K562 (cell line): ENCODE measurements at regions not wholly inside any gene's neighbourhood (a gene's known extent, or its start where the extent isn't known, plus 50 kb on each side); places are given as distances from the start of the nearest gene placed in this dataset.

Experiments
- ATAC-seq: fragments of 200-7000 bp; cut with Tn5 transposase; 3 replicates; pipeline ENCODE4 v1.9.1; 2020; ENCODE audit warnings: moderate library complexity
- BruUV-seq: library from RNA; stranded (reverse); fragments of 400-500 nt; replicated peaks from 2 replicates; lab custom pipeline; 2021; lab: Mats Ljungman, UMichigan
- CTCF ChIA-PET: fragments of 300-600 bp; formaldehyde crosslinking; extraction: SDS; loops from one replicate; lab custom pipeline; 2021; ENCODE audit warnings: low intra/inter-chr PET ratio; lab: Yijun Ruan, JAX
- POLR2A ChIA-PET: fragments of 300-600, 350-650 bp; sonication (Branson Sonifier 250); formaldehyde crosslinking; extraction: SDS; loops from one replicate; lab custom pipeline; 2021; ENCODE audit warnings: antibody characterized with exemption, inconsistent platforms; lab: Yijun Ruan, JAX
- DNase-seq, 4 experiments: peaks; one replicate each; pipeline versions ENCODE4 v3.0.0 to v3.0.0-alpha.2; 2011 to 2018; ENCODE audit warnings: low spot score in 3 of 4, mixed read lengths in 3 of 4; ENCODE audit errors: extremely low read depth in 1 of 4
- FAIRE-seq: peaks from 2 replicates; lab custom pipeline; 2011; peaks lifted over from hg19 to GRCh38; lab: Jason Lieb, UNC
- H2AFZ ChIP-seq: 2 replicates; pipeline ENCODE4 v1.6.0; 2011; ENCODE audit warnings: low read depth, low read length, control low read depth, inconsistent platforms
- H3K27ac ChIP-seq: fragments of 200-600 bp; 3 replicates; pipeline ENCODE4 v1.8.0; 2011; ENCODE audit warnings: low read depth, mild to moderate bottlenecking, control low read depth, inconsistent platforms, low read length, moderate library complexity, mixed read lengths; ENCODE audit errors: extremely low read depth
- H3K27me3 ChIP-seq, 2 experiments: fragments of 300-600 bp in 1 of 2; 2 replicates in 1 of 2; 3 replicates in 1 of 2; pipeline versions ENCODE4 v1.6.0 to v1.8.0; 2011; ENCODE audit warnings: inconsistent platforms in 2 of 2, low read length in 2 of 2, mild to moderate bottlenecking in 1 of 2, mixed read lengths in 1 of 2, moderate library complexity in 1 of 2; ENCODE audit not compliant: control insufficient read depth in 2 of 2, insufficient read depth in 2 of 2
- H3K36me3 ChIP-seq: fragments of 300-600 bp; 3 replicates; pipeline ENCODE4 v1.8.0; 2011; ENCODE audit warnings: mild to moderate bottlenecking, low read length, inconsistent platforms; ENCODE audit not compliant: control insufficient read depth, insufficient read depth
- H3K4me1 ChIP-seq, 2 experiments: fragments of 200-600 bp in 1 of 2; replicated peaks in 1 of 2; 2 replicates in 1 of 2; 3 replicates in 1 of 2; pipeline versions ENCODE4 v1.5.1 to v1.8.0; 2011; ENCODE audit warnings: inconsistent platforms in 2 of 2, low read length in 2 of 2, mild to moderate bottlenecking in 1 of 2, mixed read lengths in 1 of 2, moderate library complexity in 1 of 2; ENCODE audit not compliant: control insufficient read depth in 2 of 2, insufficient read depth in 2 of 2
- H3K4me2 ChIP-seq: 2 replicates; pipeline ENCODE4 v1.6.1; 2011; ENCODE audit warnings: low read length, control low read depth, inconsistent platforms, mixed read lengths; ENCODE audit not compliant: insufficient read depth
- H3K4me3 ChIP-seq: fragments of 200-600 bp; sonication (generic), shearing (Covaris generic); 2 replicates; pipeline ENCODE4 v1.5.1; 2016; ENCODE audit warnings: control low read depth, inconsistent platforms
- H3K79me2 ChIP-seq: fragments of 200-600 bp; 3 replicates; pipeline ENCODE4 v1.8.0; 2011; ENCODE audit warnings: low read length, inconsistent platforms; ENCODE audit not compliant: control insufficient read depth, insufficient read depth
- H3K9ac ChIP-seq, 2 experiments: 2 replicates each; pipeline versions ENCODE4 v1.6.0 to v1.6.1; 2011; ENCODE audit warnings: low read depth in 2 of 2, low read length in 2 of 2, control low read depth in 1 of 2, inconsistent platforms in 1 of 2, mild to moderate bottlenecking in 1 of 2, mixed read lengths in 1 of 2; ENCODE audit not compliant: insufficient read depth in 1 of 2
- H3K9me1 ChIP-seq: one replicate; pipeline ENCODE4 v1.6.0; 2011; ENCODE audit warnings: inconsistent platforms, mild to moderate bottlenecking, low read length, moderate library complexity; ENCODE audit not compliant: control insufficient read depth, insufficient read depth
- H3K9me3 ChIP-seq: replicated peaks from 2 replicates; pipeline ENCODE4 v1.5.1; 2011; ENCODE audit warnings: low read depth, low read length, inconsistent platforms; ENCODE audit not compliant: control insufficient read depth, insufficient read depth
- H4K20me1 ChIP-seq: replicated peaks from 2 replicates; pipeline ENCODE4 v1.6.1; 2011; ENCODE audit warnings: low read length, inconsistent platforms, mixed read lengths; ENCODE audit not compliant: control insufficient read depth, insufficient read depth
- CBX5 ChIP-seq: IDR thresholded peaks from 2 replicates; pipeline ENCODE4 v1.6.1; 2014; ENCODE audit warnings: low read depth, borderline replicate concordance
- E4F1 ChIP-seq: fragments of 250-450 bp; sonication (Bioruptor Pico); IDR thresholded peaks from 2 replicates; pipeline ENCODE4 v1.5.0; 2021; ENCODE audit warnings: mild to moderate bottlenecking, borderline replicate concordance
- EWSR1 ChIP-seq: fragments of 450-650 bp; IDR thresholded peaks from 2 replicates; pipeline ENCODE4 v1.6.1; 2018; ENCODE audit warnings: borderline replicate concordance, mild to moderate bottlenecking, low read depth, moderate library complexity; ENCODE audit not compliant: partially characterized antibody
- NELFE ChIP-seq: IDR thresholded peaks from 2 replicates; pipeline ENCODE4 v1.6.1; 2011; ENCODE audit warnings: mild to moderate bottlenecking; ENCODE audit not compliant: insufficient read depth, insufficient read length
- POLR3A ChIP-seq: IDR thresholded peaks from 2 replicates; pipeline ENCODE4 v1.6.1; 2011; ENCODE audit warnings: borderline replicate concordance, mild to moderate bottlenecking, moderate library complexity; ENCODE audit not compliant: insufficient read length, insufficient read depth; ENCODE audit errors: extremely low read depth
- RBFOX2 ChIP-seq: fragments of 200-400 bp; formaldehyde crosslinking; IDR thresholded peaks from 2 replicates; pipeline ENCODE4 v1.6.1; 2017; ENCODE audit warnings: low read depth, mild to moderate bottlenecking, low read length, moderate library complexity
- SAFB ChIP-seq: fragments of 200-400 bp; formaldehyde crosslinking; IDR thresholded peaks from 2 replicates; pipeline ENCODE4 v1.6.1; 2017; ENCODE audit warnings: low read depth, low read length, borderline replicate concordance
- TARDBP ChIP-seq: fragments of 450-650 bp; IDR thresholded peaks from 2 replicates; pipeline ENCODE4 v1.6.1; 2016
- TRIM28 ChIP-seq: fragments of 450-650 bp; IDR thresholded peaks from 2 replicates; pipeline ENCODE4 v1.6.1; 2017
- ZBTB34 ChIP-seq: fragments of 250-450 bp; sonication (Bioruptor Pico); IDR thresholded peaks from 2 replicates; pipeline ENCODE4 v1.8.0; 2021; ENCODE audit warnings: mild to moderate bottlenecking, moderate library complexity
- WGBS: fragments of 100-300 bp; shearing (Covaris generic); methylation state at CpG from one replicate; pipeline ENCODE4 v1.1.6; 2016; ENCODE audit warnings: low coverage, mixed read lengths; ENCODE audit not compliant: insufficient coverage; ENCODE audit errors: missing lambda C conversion rate; 5-methylcytosine and 5-hydroxymethylcytosine counted together
- in situ Hi-C: fragments of 300-500 bp; cut with MboI; formaldehyde crosslinking; loops from 4 replicates; pipeline ENCODE4 v1.15.0; 2018; ENCODE audit warnings: inconsistent platforms, mixed read lengths
- intact Hi-C: fragments of 100-400 bp; cut with micrococcal nuclease; formaldehyde crosslinking; loops from 2 replicates; pipeline ENCODE4 v1.14.2; 2022

GRCh38 chr5:135150767-135151166, 116.7 kb upstream of the PITX1 start:
- no peaks in the 10 kb centered on the region for H3K79me2 ChIP-seq
- POLR2A ChIA-PET, result interaction anchor here (1.1 kb wide), 1 partner anchor 15 kb away, joined by 3 read pairs; no protein-coding TSS in a partner anchor
- no peak overlapping the region for H3K27ac ChIP-seq
- peaks cover 11 to 17% of the 10 kb centered on the region in 2 experiments; a peak in 4 of 5 replicates for H3K4me1 ChIP-seq
- no peak for FAIRE-seq
- in situ Hi-C loops, result no loop called here
- H3K4me3 ChIP-seq, result no peak overlapping the region
- CTCF ChIA-PET, result no interaction called here
- H3K27me3 ChIP-seq, result no peaks in the 10 kb centered on the region
- intact Hi-C loops, result no loop called here
- H3K4me2 ChIP-seq, result no peak overlapping the region
- H3K9me3 ChIP-seq, result 0 out of 2 replicates have a peak, but pooled peaks cover 4% of the 10 kb centered on the region
- H2AFZ ChIP-seq, result no peak overlapping the region
- no peak overlapping the region for H3K9ac ChIP-seq
- H3K36me3 ChIP-seq, result no peaks in the 10 kb centered on the region
- BruUV-seq, result no TSS peak
- WGBS, result 75% methylated on average over 4 of the region's 4 CpGs
- H4K20me1 ChIP-seq, result no peaks in the 10 kb centered on the region
- ATAC-seq, result no peak
- H3K9me1 ChIP-seq, result no peaks in the 10 kb centered on the region
- DNase-seq, result no peak
- TF ChIP-seq EWSR1 (no peak), CBX5 (no peak), RBFOX2 (no peak)

GRCh38 chr5:135149956-135150723, 116.1 kb upstream of the PITX1 start:
- Histone ChIP-seq H3K4me2 (no peak overlapping the region), H4K20me1 (no peaks in the 10 kb centered on the region), H3K36me3 (no peaks in the 10 kb centered on the region), H3K27ac (no peak overlapping the region), H3K9me1 (no peaks in the 10 kb centered on the region), H3K79me2 (no peaks in the 10 kb centered on the region), H3K9ac (peak overlapping the region in 1 of 2 experiments; percentile 57; a peak in 2 of 4 replicates), H3K9me3 (0 out of 2 replicates have a peak, but pooled peaks cover 4% of the 10 kb centered on the region), H3K27me3 (no peaks in the 10 kb centered on the region), H3K4me3 (no peak overlapping the region), H2AFZ (no peak overlapping the region), H3K4me1 (peaks cover 14 to 17% of the 10 kb centered on the region in 2 experiments; a peak in 4 of 5 replicates)
- in situ Hi-C loops, result no loop called here
- no peak; the same call in 2 of the 3 replicates for ATAC-seq
- ChIA-PET POLR2A (interaction anchor here (1.1 kb wide), 1 partner anchor 14 kb away, joined by 3 read pairs; no protein-coding TSS in a partner anchor), CTCF (no interaction called here)
- WGBS, result 60% methylated on average over 13 of the region's 13 CpGs
- no peak for FAIRE-seq
- BruUV-seq, result no TSS peak
- intact Hi-C loops, result no loop called here
- DNase-seq, result no peak
- TF ChIP-seq NELFE (no peak), TRIM28 (no peak), E4F1 (CRISPR knock-in tag) (no peak), TARDBP (no peak), POLR3A (no peak), SAFB (no peak), ZBTB34 (CRISPR knock-in tag) (no peak)
